ENCODE measurements at regions not wholly inside any gene's neighbourhood (a gene's known extent, or its start where the extent isn't known, plus 50 kb on each side); places are given as distances from the start of the nearest gene placed in this dataset.
"Not testable (repeated sequence)": the region's sequence is repeated elsewhere in the genome, so short reads cannot be mapped to it uniquely, and the experiment has no call there.

DNA sequence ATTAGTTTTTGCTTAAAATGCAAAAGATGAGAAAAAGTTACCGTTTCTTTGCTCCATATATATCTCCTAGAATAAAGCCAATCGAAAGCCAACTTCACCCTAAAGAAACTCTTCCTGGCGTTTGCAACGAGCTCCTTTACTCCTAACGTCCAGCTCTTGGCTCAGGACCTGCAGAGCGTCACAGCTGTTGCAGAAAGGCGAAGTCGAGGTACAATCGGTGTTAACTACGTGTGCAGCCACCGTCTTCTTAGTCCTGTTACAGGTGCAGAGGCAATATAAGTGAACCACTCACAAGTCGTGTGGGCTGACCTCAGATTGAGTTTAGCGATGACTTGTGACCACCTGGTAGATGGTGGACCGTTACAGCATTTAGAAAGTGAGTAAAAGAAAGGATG is 113.1 kb downstream of the TRIM27 start:
- DNase-seq, result no peak
- no peak for ATAC-seq
- intact Hi-C loops (cut with DNase I), result no loop called here

GRCh38 chr6:28811873-28812272 is 111.9 kb downstream of the TRIM27 start:
- intact Hi-C loops (cut with DNase I), result no loop called here
- ATAC-seq (no peak), DNase-seq (no peak)

DNA sequence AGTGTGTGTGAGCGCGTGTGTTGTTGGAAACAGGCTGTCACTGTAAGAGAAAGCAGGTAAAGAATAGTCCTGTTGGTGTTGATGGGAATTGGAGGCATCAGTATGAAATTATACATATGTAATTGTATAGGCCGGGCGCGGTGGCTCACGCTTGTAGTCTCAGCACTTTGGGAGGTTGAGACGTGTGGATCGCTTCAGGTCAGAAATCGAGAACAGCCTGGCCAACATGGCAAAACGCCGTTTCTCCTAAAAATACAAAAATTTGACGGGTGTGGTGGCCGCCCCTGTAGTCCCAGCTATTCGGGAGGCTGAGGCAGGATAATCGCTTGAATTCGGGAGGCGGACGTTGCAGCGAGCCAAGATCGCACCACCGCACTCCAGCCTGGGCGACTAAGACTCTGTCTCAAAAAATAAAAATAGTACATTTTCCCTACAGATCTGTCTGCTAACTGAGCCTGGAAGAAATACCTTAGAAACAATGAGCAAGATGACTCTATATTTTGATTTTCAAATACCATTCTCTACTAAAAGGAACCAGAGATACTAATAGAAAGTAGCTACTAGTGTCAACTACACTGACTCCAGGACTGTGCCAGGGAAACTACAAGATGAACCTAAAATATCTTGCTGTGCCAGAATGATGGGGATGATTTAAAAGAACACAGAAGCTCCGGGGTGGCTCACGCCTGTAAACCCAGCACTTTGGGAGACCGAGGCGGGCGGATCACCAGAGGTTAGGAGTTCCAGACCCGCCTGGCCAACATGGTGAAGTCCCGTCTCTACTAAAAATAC is 110.8 kb downstream of the TRIM27 start:
- no peak for DNase-seq
- ATAC-seq, result no peak
- intact Hi-C loops (cut with DNase I), result no loop called here

DNA sequence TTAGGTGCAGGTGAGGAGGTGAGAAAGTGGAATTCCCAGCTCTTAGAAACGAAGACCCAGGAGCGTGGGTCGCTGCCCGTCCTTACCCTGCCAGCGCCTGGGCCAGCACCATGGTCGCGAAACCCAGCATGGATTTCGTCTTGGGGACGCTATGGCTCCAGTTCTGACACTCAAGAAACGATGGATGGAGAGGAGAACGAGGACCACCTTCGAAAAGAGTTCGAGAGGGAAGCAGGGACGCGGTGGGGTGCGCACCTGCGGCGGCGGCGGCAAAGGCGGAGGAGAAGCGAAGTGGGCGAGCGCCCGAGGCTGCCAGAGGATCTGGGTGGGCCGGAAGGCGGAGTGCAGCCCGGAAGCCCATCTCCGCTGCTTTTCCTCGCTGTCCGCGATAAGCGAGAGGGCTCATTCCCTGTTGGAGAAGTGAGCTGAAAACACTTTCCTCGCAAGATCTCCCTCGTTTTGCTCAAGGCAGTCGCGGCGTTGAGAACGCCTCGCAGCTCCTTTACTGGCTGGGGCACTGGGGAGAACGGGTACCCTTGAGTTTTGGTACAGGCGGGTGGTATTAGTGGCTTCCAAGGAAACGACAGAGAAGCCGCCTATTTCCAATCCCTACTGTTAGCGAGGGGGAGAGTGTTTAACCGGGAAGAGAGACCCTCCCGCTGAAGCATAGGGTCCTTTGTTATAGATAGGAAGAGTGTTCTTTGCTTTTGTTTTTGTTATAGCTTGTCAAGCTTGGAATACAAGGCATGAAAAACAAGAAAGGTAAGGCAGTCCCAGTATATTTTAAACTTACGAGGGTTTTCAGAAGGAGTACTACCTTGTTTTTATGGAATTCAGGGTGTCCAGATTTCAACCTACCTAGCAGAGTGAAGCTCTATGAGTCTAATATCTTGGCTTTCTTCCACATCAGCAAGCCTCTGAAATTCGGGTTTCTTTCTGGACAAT is 109.5 kb downstream of the TRIM27 start:
- no peak for DNase-seq
- no peak for ATAC-seq
- intact Hi-C loops (cut with DNase I), result no loop called here

GRCh38 chr6:28816339-28816908 is 107.4 kb downstream of the TRIM27 start:
- DNase-seq (no peak), ATAC-seq (no peak)
- intact Hi-C loops (cut with DNase I), result no loop called here

- ATAC-seq, result no peak
- no peak for DNase-seq
- intact Hi-C loops (cut with DNase I), result no loop called here
Measured at GRCh38 chr6:28816909-28817807, 106.6 kb downstream of the TRIM27 start.

DNA sequence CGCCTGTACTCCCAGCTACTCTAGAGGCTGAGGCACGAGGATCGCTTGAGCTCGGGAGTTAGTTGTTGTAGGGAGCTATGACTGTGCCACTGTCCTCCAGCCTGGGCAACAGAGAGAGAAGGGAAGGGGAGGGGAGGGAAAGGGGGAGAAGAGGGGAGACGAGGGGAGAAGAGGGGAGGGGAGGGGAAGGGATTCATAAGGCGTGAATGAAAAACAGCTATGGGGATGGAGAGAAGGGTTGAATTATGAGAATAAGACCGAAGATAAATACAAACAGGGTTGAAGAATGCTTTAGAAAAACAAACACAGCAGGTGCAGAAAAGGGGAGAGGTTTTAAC is 106.0 kb downstream of the TRIM27 start:
- no peak for DNase-seq
- intact Hi-C loops (cut with DNase I), result no loop called here
- ATAC-seq, result no peak

DNA sequence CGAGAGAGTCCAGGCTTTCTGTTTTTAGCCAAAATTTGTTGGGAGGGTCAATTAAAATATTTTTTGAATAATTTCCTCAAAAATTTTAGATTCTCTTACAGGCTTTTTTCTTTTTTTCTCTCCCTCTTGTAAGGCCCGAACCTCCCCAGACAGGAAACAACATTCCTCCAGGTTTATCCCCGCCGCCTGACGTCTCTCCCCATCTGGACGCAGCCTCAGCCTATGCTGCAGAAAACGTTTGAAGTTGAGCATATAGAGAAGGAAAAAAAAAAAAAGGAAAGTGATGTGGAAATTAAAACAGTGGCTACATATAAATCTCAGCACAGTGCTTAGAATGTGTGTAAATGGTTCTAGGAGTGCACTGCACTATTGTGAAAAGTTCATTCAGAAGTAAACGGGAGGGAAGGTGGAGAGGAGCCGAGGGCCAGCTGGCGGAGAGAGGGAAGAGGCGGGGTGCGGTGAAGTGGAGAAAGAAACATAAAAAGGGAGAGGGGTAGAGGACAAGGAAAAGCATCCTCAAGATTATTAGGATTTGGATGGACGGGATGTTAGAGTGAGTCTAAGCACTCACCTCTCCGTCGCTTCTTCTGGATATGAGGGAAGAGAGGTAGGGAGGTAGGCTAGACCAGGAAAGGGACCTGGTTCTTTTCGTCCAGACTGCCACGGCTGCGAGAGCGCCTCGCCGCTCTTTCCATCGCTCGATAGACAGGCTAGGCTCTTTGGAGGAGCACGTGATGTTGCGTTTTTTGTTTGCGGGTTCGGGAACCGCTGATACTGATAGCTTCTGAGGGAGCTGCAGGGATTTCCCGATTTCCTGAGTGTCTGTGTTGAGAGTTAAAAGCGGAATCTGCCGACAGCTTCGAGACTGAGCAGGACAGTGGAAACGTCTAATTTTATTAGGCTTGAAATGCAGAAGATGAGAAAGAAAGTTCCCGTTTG is 98.7 kb downstream of the TRIM27 start:
- DNase-seq, result no peak
- no peak for ATAC-seq
- intact Hi-C loops (cut with DNase I), result no loop called here

GRCh38 chr6:28825732-28826293 is 98.0 kb downstream of the TRIM27 start:
- no peak for DNase-seq

GRCh38 chr6:28831683-28832082 is 92.1 kb downstream of the TRIM27 start:
- DNase-seq, ATAC-seq: not testable (repeated sequence)
- intact Hi-C loops (cut with DNase I), result loop anchor here in 1 of 2 donors (10.0 kb wide), 2 partner anchors 147 to 153 kb away; no protein-coding TSS in a partner anchor

More at GRCh38 chr6:28825732-28826293, 98.0 kb downstream of the TRIM27 start:
- intact Hi-C loops (cut with DNase I), result no loop called here
- ATAC-seq, result no peak

DNA sequence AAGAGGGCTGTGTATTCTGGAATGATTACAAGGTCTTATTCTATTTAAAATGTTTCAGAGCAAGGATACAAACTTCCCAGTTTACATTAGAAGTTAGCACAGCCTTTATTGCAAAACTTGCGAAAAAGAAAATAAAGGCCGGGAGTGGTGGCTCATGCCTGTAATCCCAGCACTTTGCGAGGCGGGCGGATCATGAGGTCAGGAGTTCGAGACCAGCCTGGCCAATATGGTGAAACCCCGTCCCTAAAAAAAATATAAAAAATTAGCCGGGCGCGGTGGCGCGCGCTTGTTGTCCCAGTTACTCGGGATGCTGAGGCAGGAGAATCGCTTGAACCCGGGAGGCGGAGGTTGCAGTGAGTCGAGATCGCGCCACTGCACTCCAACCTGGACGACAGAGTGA is 87.1 kb downstream of the TRIM27 start:
- intact Hi-C loops (cut with DNase I), result loop anchor here (2.0 to 10.0 kb wide), 7 partner anchors 61 to 756 kb away; no protein-coding TSS in a partner anchor
- ATAC-seq, DNase-seq: not testable (repeated sequence)

- intact Hi-C loops (cut with DNase I), result loop anchor here (5.0 to 10.0 kb wide), 6 partner anchors 59 to 754 kb away; no protein-coding TSS in a partner anchor
- DNase-seq (peak; percentile 45), ATAC-seq (peak; percentile 91 to 95)
Measured at GRCh38 chr6:28838289-28838633, 85.5 kb downstream of the TRIM27 start.

- DNase-seq (peak; percentile 87), ATAC-seq (peak; percentile 90 to 93)
- intact Hi-C loops (cut with DNase I), result loop anchor here (5.0 to 10.0 kb wide), 6 partner anchors 58 to 753 kb away; no protein-coding TSS in a partner anchor
Measured at GRCh38 chr6:28838634-28839442, 84.9 kb downstream of the TRIM27 start.

DNA sequence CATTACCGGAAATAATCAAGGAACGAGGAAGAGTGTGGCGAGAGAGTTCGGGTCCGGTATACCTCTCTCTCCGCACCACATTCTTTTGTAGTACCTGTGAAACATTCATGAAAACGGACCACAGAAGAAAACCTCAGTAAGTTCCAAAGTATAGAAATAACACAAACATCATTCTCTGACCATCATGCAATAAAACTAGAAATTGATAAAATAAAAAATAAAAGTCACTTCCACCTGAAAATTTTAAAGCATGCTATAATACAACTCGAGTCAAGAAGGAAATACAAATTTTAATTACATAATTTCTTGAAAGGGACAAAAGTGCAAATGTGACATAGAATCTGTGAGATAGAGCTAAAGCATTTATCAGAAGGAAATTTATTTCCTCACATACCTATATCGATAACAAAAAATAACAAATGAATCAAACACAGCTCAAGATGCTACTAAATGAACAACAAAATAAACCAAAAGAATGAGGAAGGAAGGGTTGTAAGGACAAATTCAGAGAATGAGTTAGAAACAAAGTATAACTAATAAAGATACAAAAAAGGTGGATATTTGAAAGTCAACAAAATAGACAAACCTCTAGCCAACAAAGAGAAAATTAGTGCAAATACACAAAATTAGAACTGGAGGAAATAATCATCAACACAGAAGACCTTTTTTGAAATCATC is 84.2 kb downstream of the TRIM27 start:
- DNase-seq (no peak), ATAC-seq (no peak)
- intact Hi-C loops (cut with DNase I), result loop anchor here (5.0 to 10.0 kb wide), 6 partner anchors 58 to 753 kb away; no protein-coding TSS in a partner anchor

DNA sequence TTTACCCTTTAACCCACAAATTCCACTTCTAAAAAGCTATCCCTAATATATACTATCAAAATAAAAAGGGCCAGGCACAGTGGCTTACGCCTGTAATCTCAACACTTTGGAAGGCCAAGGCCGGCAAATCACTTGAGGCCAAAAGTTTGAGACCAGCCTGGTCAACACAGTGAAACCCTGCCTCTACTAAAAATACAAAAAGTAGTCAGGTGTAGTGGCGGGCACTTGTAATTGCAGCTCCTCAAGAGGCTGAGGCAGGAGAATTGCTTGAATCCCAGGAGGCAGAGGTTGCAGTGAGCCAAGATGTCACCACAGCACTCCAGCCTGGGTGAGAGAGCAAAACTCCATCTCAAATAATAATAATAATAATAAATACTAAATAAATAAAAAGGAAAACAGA is 82.5 kb downstream of the TRIM27 start:
- intact Hi-C loops (cut with DNase I), result no loop called here
- ATAC-seq (no peak), DNase-seq (no peak)

DNA sequence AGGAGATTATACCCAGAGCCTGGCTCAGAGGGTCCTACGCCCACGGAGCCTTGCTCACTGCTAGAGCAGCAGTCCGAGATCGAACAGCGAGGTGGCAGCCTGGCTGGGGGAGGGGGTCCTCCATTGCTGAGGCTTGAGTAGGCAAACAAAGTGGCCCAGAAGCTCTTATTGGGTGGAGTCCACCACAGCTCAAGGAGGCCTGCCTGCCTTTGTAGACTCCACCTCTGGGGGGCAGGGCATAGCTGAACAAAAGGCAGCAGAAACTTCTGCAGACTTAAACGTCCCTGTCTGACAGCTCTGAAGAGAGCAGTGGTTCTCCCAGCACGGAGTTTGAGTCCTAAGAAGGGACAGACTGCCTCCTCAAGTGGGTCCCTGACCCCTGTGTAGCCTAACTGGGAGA is 75.0 kb downstream of the TRIM27 start:
- intact Hi-C loops (cut with DNase I); DNase-seq; ATAC-seq: not testable (repeated sequence)

All from left cardiac atrium (tissue), 4 donors.